ENCODE measurements at regions not wholly inside any gene's neighbourhood (a gene's known extent, or its start where the extent isn't known, plus 50 kb on each side); places are given as distances from the start of the nearest gene placed in this dataset.

GRCh38 chr4:36761607-36762006, 480.2 kb downstream of the DTHD1 start:
- ChIA-PET POLR2A (no interaction called here), CTCF (no interaction called here)
- TF ChIP-seq POLR2AphosphoS5 (IDR thresholded peaks at IDR 0.05; ENCODE audit: insufficient read depth, low read depth, low read length) (no peak), MAX (IDR thresholded peaks at IDR 0.05; ENCODE audit: insufficient read depth, insufficient read length) (no peak), POLR2A (IDR thresholded peaks at IDR 0.05; ENCODE audit: low read depth, low read length) (no peak), FOS (IDR thresholded peaks at IDR 0.05; ENCODE audit: borderline replicate concordance, insufficient read depth, low read length) (no peak), MYC (IDR thresholded peaks at IDR 0.05; ENCODE audit: low read depth, low read length) (no peak), JUN (IDR thresholded peaks at IDR 0.05; ENCODE audit: borderline replicate concordance, insufficient read depth, insufficient read length, low read depth) (no peak), GATA2 (IDR thresholded peaks at IDR 0.05; ENCODE audit: insufficient read depth, insufficient read length, low read depth, low read length) (no peak), CTCF (IDR thresholded peaks at IDR 0.05; ENCODE audit: extremely low read depth in 1 of 2, insufficient read depth in 1 of 2, low read depth in 1 of 2, low read length in 2 of 2) (no peak), EZH2 (IDR thresholded peaks at IDR 0.05; ENCODE audit: borderline replicate concordance, low read depth, low read length, severe bottlenecking) (no peak)
- H3K4me1 ChIP-seq (ENCODE audit: control insufficient read depth, extremely low read depth, insufficient read depth, low read length): no peaks in the 10 kb centered on the region
- H3K9me3 ChIP-seq (replicated peaks; ENCODE audit: control insufficient read depth, insufficient read depth, low read length): peaks cover 3% of the 10 kb centered on the region
- H3K4me2 ChIP-seq (ENCODE audit: insufficient read depth, low read length): no peak overlapping the region
- intact Hi-C loops (cut with micrococcal nuclease): no loop called here
- H3K27ac ChIP-seq (ENCODE audit: insufficient read depth, low read depth, low read length): no peak overlapping the region
- dilution Hi-C loops (cut with MboI; ENCODE audit: extremely low pct_ligation_motif_present, low sequenced_read_pairs): no loop called here
- DNase-seq (ENCODE audit: low read depth, low spot score) (no peak), FAIRE-seq (no peak)
- H3K27me3 ChIP-seq (ENCODE audit: control insufficient read depth in 2 of 2, insufficient read depth in 2 of 2, low read length in 2 of 2): no peaks in the 10 kb centered on the region
- H3K9me1 ChIP-seq (replicated peaks; ENCODE audit: control insufficient read depth, extremely low read depth, insufficient read depth, low read length): no peaks in the 10 kb centered on the region
- no peak overlapping the region for H3K9ac ChIP-seq (replicated peaks; ENCODE audit: extremely low read depth, insufficient read depth, low read length)
- BruUV-seq (replicated peaks): no TSS peak
- H3K79me2 ChIP-seq (ENCODE audit: control insufficient read depth, insufficient read depth, low read length): no peaks in the 10 kb centered on the region
- H3K4me3 ChIP-seq (replicated peaks in 1 of 3; ENCODE audit: insufficient read depth in 1 of 3, low read depth in 1 of 3, low read length in 3 of 3): no peak overlapping the region
- no peak overlapping the region for H2AFZ ChIP-seq (ENCODE audit: low read depth, low read length)
- H4K20me1 ChIP-seq (replicated peaks; ENCODE audit: control insufficient read depth, extremely low read depth, insufficient read depth, low read length): no peaks in the 10 kb centered on the region
- H3K36me3 ChIP-seq (ENCODE audit: control insufficient read depth in 2 of 2, extremely low read depth in 1 of 2, insufficient read depth in 2 of 2, low read length in 2 of 2): no peaks in the 10 kb centered on the region
